Kidney (tissue), 13 donors: ENCODE measurements at regions not wholly inside any gene's neighbourhood (a gene's known extent, or its start where the extent isn't known, plus 50 kb on each side); places are given as distances from the start of the nearest gene placed in this dataset.

Experiments used
- DNase-seq, 5 donors: peaks; one replicate each; pipeline ENCODE4 v3.0.0-alpha.2; 2013 to 2020
- FAIRE-seq: peaks from 2 replicates; lab custom pipeline; 2012; peaks lifted over from hg19 to GRCh38; lab: Jason Lieb, UNC
- H3K27ac ChIP-seq, 2 donors: one replicate each; pipeline ENCODE4 v1.7.0; 2013; ENCODE audit warnings: low read depth in 2 of 2, low read length in 2 of 2, inconsistent platforms in 1 of 2
- H3K27me3 ChIP-seq: one replicate; pipeline ENCODE4 v1.7.1; 2013; ENCODE audit warnings: low read length, inconsistent platforms; ENCODE audit not compliant: control insufficient read depth, insufficient read depth
- H3K36me3 ChIP-seq, 3 donors: one replicate each; pipeline versions ENCODE4 v1.7.0 to v1.7.1; 2013; ENCODE audit warnings: low read length in 3 of 3, control low read depth in 1 of 3, inconsistent platforms in 1 of 3; ENCODE audit not compliant: insufficient read depth in 3 of 3, control insufficient read depth in 2 of 3
- H3K4me1 ChIP-seq, 3 donors: one replicate each; pipeline versions ENCODE4 v1.7.0 to v1.7.1; 2013; ENCODE audit warnings: low read length in 3 of 3, inconsistent platforms in 1 of 3, low read depth in 1 of 3; ENCODE audit not compliant: control insufficient read depth in 2 of 3, insufficient read depth in 2 of 3
- H3K4me3 ChIP-seq, 3 donors: one replicate each; pipeline versions ENCODE4 v1.7.0 to v1.8.1; 2013; ENCODE audit warnings: low read length in 3 of 3, control low read depth in 1 of 3, inconsistent platforms in 1 of 3
- H3K9ac ChIP-seq, 3 donors: one replicate each; pipeline versions ENCODE4 v1.7.0 to v1.7.1; 2013; ENCODE audit warnings: low read length in 3 of 3, control low read depth in 1 of 3, inconsistent platforms in 1 of 3
- H3K9me3 ChIP-seq, 3 donors: one replicate each; pipeline versions ENCODE4 v1.7.0 to v1.7.1; 2013; ENCODE audit warnings: low read length in 3 of 3, control low read depth in 1 of 3, inconsistent platforms in 1 of 3; ENCODE audit not compliant: control insufficient read depth in 2 of 3, insufficient read depth in 1 of 3
- intact Hi-C: fragments of 100-400 bp; cut with DNase I; formaldehyde crosslinking; loops from one replicate; pipeline ENCODE4 v1.11.1; 2022
- TF ChIP-seq, protein P1 (sequence below): IDR thresholded peaks from 3 replicates; pipeline ENCODE4 v1.5.1; 2012; ENCODE audit warnings: mild to moderate bottlenecking, moderate library complexity, borderline replicate concordance; ENCODE audit not compliant: insufficient read depth; ENCODE audit errors: extremely low read depth
- donor health status: control.
- donor health status: control.
- donor health status: control.
- donor health status: control.
- donor health status: control.
- donor health status: DM: yes; HTN: yes; CAD: no.
- donor health status: Normal renal cell carcinoma (clear cell type).

DNA sequence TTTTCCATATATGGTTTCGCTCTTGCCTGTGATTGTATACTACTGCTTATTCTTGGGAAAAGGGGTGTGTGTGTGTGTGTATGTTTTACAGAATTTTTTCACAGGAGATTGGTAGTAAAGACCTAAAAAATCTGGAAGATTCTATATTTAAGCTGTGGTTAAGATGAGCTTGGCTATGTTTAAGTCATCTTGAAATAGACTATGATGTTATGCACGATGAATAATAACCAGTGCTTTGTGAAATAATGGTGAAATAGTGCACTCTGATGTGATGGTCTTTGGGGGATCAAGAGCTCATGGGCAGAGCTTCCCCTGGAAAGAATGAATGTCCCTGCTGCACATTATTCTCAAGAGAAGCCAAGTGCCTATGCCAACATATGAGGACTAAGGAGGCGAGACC lies 301.0 kb downstream of the ACTL7B start:
- H3K4me3 ChIP-seq = no peak overlapping the region
- FAIRE-seq (no peak), DNase-seq (no peak)
- no peaks in the 10 kb centered on the region for H3K4me1 ChIP-seq
- no peak overlapping the region for H3K9ac ChIP-seq
- H3K27ac ChIP-seq = no peak overlapping the region
- H3K9me3 ChIP-seq = no peaks in the 10 kb centered on the region
- no peaks in the 10 kb centered on the region for H3K36me3 ChIP-seq
- TF ChIP-seq, protein P1, sequence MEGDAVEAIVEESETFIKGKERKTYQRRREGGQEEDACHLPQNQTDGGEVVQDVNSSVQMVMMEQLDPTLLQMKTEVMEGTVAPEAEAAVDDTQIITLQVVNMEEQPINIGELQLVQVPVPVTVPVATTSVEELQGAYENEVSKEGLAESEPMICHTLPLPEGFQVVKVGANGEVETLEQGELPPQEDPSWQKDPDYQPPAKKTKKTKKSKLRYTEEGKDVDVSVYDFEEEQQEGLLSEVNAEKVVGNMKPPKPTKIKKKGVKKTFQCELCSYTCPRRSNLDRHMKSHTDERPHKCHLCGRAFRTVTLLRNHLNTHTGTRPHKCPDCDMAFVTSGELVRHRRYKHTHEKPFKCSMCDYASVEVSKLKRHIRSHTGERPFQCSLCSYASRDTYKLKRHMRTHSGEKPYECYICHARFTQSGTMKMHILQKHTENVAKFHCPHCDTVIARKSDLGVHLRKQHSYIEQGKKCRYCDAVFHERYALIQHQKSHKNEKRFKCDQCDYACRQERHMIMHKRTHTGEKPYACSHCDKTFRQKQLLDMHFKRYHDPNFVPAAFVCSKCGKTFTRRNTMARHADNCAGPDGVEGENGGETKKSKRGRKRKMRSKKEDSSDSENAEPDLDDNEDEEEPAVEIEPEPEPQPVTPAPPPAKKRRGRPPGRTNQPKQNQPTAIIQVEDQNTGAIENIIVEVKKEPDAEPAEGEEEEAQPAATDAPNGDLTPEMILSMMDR = no peak
- H3K27me3 ChIP-seq = no peaks in the 10 kb centered on the region
- intact Hi-C loops = no loop called here

DNA sequence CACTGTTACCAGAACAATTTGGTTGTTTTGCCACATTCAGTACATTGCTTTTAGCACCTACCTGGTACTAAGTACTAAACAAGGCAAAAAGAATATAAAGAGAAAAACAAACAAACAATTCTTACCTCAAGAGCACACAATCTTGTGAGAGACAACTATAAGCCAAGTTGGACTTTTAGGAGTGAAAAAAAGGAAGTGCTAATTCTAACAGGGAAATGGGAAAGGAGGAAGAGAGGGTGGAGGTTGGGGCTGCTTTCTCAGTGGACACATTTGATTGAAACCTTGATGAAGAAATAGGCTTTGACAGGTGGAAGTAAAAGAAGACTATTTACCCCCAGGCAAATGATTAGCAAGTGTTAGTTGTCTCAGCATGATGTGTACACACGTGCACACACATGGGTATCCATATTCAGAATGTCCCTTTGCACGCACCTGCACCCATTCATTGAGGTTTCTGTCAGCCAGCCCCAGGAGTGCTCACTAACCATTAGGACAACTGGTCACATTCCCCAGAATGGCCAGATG lies 302.6 kb downstream of the ACTL7B start:
- no peak overlapping the region for H3K27ac ChIP-seq
- TF ChIP-seq, protein P1 = no peak
- intact Hi-C loops = no loop called here
- no peak for FAIRE-seq
- no peaks in the 10 kb centered on the region for H3K4me1 ChIP-seq
- no peak for DNase-seq
- H3K9me3 ChIP-seq = no peaks in the 10 kb centered on the region
- H3K27me3 ChIP-seq = no peaks in the 10 kb centered on the region
- no peaks in the 10 kb centered on the region for H3K36me3 ChIP-seq
- no peak overlapping the region for H3K9ac ChIP-seq
- no peak overlapping the region for H3K4me3 ChIP-seq

DNA sequence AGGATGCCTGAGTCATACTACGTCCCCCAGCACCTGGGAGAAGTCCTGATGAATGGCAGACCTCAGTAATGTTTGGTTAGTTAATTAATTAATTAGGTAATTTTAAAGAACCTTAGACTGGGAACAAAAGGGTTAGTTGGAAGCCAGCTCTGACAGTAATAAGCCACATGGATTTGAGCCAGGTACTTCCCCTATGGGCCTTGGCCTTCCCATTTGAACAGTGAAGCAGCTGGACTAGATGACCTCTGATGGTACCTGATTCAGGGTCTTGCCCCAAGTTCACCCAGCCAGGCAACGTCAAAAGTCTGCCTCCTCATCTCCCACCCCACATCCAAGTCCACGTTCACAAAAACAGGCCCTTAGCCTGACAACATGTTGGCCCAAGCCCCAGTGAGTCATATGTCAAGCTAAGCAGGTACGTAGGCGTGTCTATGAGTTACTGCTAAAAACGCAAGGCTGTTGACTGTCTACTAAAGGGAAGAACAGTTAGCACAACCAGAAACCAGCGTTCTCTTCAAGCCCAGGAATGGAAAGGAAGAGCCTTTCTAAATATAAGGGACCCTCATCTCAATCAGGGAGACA lies 303.2 kb downstream of the ACTL7B start:
- DNase-seq (peak in 1 of 5 donors; percentile 19), FAIRE-seq (no peak)
- Histone ChIP-seq H3K9ac (no peak overlapping the region), H3K27me3 (no peaks in the 10 kb centered on the region), H3K9me3 (no peaks in the 10 kb centered on the region), H3K4me1 (no peaks in the 10 kb centered on the region), H3K27ac (no peak overlapping the region), H3K4me3 (no peak overlapping the region), H3K36me3 (no peaks in the 10 kb centered on the region)
- intact Hi-C loops = no loop called here
- TF ChIP-seq, protein P1 = no peak
